H1 (cell line): ENCODE measurements at regions not wholly inside any gene's neighbourhood (a gene's known extent, or its start where the extent isn't known, plus 50 kb on each side); places are given as distances from the start of the nearest gene placed in this dataset.

Experiments used
- CBX5 ChIP-seq: fragments of 300-800, 300-1000 bp; sonication (generic); IDR thresholded peaks from 2 replicates; pipeline ENCODE4 v1.7.1; 2016; ENCODE audit warnings: antibody characterized with exemption, low read length, low read depth
- HDAC2 ChIP-seq, 2 experiments: fragments of 300-600 bp in 1 of 2; sonication (generic) in 1 of 2; IDR thresholded peaks; 2 replicates each; pipeline ENCODE4 v1.6.1; 2011 to 2012; ENCODE audit warnings: low read depth in 2 of 2, low read length in 2 of 2, mild to moderate bottlenecking in 2 of 2, moderate library complexity in 2 of 2, borderline replicate concordance in 1 of 2, inconsistent platforms in 1 of 2
- RFX5 ChIP-seq: IDR thresholded peaks from 2 replicates; pipeline ENCODE4 v1.6.1; 2011; ENCODE audit warnings: low read depth, low read length, improper control_type of control experiment, borderline replicate concordance
- TAF7 ChIP-seq: optimal IDR thresholded peaks from 2 replicates; pipeline ENCODE3; 2011; ENCODE audit warnings: low read depth, mild to moderate bottlenecking, inconsistent platforms, low read length, moderate library complexity, borderline replicate concordance

DNA sequence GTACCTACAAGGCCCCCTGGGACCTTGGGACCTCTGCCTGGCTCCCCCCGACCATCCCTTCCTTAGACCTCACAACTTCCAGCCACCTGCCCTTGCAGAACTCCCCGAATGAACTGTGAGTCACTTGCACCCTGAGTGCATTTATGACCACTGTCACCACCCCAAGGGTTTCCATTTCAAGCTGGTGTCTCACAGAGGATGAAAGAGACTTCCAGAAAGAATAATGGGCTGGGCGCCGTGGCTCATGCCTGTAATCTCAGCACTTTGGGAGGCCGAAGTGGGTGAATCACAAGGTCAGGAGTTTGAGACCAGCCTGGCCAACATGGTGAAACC, 124.5 kb upstream of the CIBAR2 start (continued):
- TF ChIP-seq HDAC2 (IDR thresholded peaks at IDR 0.05; ENCODE audit: borderline replicate concordance in 1 of 2, low read depth in 2 of 2, low read length in 2 of 2) (no peak), CBX5 (no peak), TAF7 (no peak), RFX5 (no peak)
